DND-41 (cell line): ENCODE measurements at regions not wholly inside any gene's neighbourhood (a gene's known extent, or its start where the extent isn't known, plus 50 kb on each side); places are given as distances from the start of the nearest gene placed in this dataset.

Source experiments
- EZH2 ChIP-seq: IDR thresholded peaks from 3 replicates; pipeline ENCODE4 v1.6.1; 2012; ENCODE audit warnings: borderline replicate concordance, low read depth, mild to moderate bottlenecking, moderate library complexity, low read length, inconsistent platforms; ENCODE audit not compliant: severe bottlenecking
- TF ChIP-seq, protein P1 (sequence below): IDR thresholded peaks from 2 replicates; pipeline ENCODE4 v1.5.1; 2012; ENCODE audit warnings: borderline replicate concordance, low read length, moderate library complexity, mild to moderate bottlenecking; ENCODE audit not compliant: poor library complexity, severe bottlenecking; ENCODE audit errors: extremely low read depth

DNA sequence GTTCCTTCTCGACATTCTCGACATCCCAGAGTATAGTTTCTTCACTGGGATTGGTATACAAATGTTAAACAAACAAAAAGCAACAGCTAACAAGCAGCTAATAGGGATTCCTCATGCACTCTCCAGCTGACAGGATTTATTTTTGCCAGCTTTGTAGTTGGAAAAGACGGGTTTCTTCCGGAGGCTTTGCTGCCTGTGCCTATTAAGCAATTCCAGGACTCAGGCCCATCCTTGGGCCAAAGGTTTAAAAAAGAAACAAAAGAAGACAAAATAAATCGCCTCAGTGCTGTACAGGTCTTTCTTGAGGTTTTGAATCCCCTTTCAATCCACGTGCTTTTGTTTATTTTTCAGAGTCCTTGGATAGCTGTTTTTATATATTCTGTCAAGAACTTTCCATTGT, 1414.5 kb upstream of the PCDH9 start:
- TF ChIP-seq, protein P1, sequence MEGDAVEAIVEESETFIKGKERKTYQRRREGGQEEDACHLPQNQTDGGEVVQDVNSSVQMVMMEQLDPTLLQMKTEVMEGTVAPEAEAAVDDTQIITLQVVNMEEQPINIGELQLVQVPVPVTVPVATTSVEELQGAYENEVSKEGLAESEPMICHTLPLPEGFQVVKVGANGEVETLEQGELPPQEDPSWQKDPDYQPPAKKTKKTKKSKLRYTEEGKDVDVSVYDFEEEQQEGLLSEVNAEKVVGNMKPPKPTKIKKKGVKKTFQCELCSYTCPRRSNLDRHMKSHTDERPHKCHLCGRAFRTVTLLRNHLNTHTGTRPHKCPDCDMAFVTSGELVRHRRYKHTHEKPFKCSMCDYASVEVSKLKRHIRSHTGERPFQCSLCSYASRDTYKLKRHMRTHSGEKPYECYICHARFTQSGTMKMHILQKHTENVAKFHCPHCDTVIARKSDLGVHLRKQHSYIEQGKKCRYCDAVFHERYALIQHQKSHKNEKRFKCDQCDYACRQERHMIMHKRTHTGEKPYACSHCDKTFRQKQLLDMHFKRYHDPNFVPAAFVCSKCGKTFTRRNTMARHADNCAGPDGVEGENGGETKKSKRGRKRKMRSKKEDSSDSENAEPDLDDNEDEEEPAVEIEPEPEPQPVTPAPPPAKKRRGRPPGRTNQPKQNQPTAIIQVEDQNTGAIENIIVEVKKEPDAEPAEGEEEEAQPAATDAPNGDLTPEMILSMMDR, result no peak
- no peak for TF ChIP-seq EZH2
